GM12892 (cell line): ENCODE measurements at regions not wholly inside any gene's neighbourhood (a gene's known extent, or its start where the extent isn't known, plus 50 kb on each side); places are given as distances from the start of the nearest gene placed in this dataset.
A peak's percentile ranks its signal among the peaks of the same experiment; 100 is the strongest.

Source experiments
- DNase-seq: peaks from one replicate; pipeline ENCODE4 v3.0.0; 2011; ENCODE audit not compliant: insufficient read length
- FAIRE-seq: peaks from 2 replicates; lab custom pipeline; 2011; peaks lifted over from hg19 to GRCh38; lab: Jason Lieb, UNC
- POLR2A ChIP-seq: IDR thresholded peaks from 2 replicates; pipeline ENCODE4 v1.6.1; 2011; ENCODE audit warnings: low read depth, low read length, control low read depth
- POLR2AphosphoS5 ChIP-seq: IDR thresholded peaks from 2 replicates; pipeline ENCODE4 v1.6.1; 2011; ENCODE audit warnings: low read depth, low read length, control low read depth
- TAF1 ChIP-seq: IDR thresholded peaks from 2 replicates; pipeline ENCODE4 v1.6.1; 2011; ENCODE audit warnings: low read depth, mild to moderate bottlenecking, control low read depth, low read length, borderline replicate concordance

DNA sequence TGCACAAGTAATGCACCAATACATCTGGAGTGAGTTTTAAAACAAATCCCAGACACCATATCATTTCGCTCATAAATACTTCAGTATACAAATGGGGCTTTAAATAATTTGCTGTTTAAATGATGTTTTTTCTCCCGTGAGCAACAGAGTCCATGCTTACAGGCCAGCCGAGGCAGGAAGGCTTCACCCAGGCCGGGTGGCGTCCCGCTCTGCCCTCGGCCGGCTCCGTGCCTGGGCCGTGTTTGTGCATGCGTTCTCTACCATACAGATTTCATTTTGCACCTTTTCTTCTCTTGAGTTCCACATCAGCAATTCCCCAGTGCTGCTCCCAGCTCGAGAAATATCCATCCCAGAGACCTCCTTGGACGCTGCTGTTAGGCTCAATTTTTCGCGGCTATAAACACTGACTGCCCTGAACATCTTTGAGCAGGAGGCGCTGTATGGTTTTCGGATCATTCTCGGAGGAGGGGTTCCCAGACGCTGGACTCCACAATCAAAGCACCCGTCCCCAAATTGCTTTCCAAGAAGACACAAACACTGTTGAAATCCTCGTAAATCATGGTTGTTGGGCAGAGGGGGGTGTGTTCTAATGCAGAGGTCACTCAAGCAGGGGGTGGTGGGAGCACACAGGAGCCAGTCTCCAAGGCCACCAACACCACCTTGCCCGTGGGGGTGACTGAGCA is 91.6 kb downstream of the MICALL2 start:
- FAIRE-seq: no peak
- no peak for TF ChIP-seq TAF1
- no peak for TF ChIP-seq POLR2A
- no peak for TF ChIP-seq POLR2AphosphoS5
- no peak for DNase-seq

DNA sequence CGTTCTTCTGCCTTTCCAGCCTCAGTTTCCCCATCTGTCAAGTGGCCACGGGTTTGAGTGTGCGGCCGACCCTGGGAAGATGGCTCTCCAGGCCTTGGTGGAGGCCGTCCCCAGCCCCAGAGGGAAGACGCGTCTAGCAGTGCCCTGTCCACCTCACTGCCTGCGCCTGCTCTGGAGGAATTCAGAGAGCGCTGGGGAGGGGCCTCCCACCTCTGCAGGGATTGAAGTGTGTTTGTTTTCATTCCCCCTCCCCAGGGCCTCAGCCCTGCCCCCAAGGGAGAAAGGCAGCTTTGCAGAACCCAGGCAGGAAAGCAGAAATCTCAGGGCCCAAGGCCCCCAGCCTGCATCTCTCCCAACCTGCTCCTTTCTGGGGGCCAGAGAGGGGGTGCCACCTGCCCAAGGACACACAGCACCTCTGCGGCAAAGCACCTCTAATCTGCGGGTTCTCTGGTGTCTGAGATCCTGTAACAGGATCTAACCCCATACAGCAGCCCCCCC is 91.0 kb downstream of the MICALL2 start:
- FAIRE-seq (no peak), DNase-seq (no peak)
- TF ChIP-seq POLR2AphosphoS5: no peak
- TF ChIP-seq POLR2A: no peak
- no peak for TF ChIP-seq TAF1

DNA sequence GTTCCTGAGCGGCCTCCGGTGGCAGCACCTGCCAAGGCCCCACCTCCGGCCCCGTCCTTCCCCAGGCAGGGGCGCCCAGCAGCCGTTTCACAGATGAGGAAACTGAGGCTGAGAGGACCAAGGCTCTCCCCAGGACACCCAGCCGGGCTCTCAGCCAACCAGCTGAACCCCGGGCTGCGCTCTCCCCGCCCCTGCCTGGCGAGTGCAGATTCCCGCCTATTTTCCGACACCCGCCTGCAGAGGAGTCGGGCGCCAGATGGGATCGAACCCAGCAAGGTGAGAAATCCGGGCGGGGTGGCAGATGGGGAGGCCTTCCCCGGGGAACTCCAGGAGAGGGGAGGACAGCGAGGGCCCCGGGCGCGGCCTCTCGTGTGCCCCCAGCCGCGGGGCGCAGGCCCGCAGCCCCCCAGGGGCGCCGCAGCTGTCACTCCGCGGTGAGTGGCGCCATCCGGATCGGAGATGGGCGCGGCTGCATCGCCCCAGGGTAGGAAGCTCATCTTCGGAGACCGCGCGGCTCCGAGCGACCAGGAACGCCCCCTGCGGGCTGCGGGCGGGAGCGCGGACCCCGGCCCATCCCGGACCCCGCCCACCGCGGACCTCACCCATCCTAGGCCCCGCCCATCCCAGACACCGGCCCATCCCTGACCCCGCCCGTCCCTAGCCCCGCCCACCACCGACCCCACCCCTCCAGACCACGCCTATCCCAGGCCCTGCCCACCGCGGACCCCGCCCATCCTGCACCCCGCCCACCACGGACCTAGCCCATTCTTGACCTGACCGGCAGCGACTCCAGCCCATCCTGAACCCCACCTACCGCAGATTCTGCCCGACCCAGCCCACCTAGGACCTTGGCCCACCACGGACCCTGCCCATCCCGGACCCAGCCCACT is 90.3 kb downstream of the MICALL2 start:
- no peak for FAIRE-seq
- TF ChIP-seq TAF1 (no peak), POLR2A (no peak), POLR2AphosphoS5 (no peak)
- DNase-seq: peak; percentile 58

DNA sequence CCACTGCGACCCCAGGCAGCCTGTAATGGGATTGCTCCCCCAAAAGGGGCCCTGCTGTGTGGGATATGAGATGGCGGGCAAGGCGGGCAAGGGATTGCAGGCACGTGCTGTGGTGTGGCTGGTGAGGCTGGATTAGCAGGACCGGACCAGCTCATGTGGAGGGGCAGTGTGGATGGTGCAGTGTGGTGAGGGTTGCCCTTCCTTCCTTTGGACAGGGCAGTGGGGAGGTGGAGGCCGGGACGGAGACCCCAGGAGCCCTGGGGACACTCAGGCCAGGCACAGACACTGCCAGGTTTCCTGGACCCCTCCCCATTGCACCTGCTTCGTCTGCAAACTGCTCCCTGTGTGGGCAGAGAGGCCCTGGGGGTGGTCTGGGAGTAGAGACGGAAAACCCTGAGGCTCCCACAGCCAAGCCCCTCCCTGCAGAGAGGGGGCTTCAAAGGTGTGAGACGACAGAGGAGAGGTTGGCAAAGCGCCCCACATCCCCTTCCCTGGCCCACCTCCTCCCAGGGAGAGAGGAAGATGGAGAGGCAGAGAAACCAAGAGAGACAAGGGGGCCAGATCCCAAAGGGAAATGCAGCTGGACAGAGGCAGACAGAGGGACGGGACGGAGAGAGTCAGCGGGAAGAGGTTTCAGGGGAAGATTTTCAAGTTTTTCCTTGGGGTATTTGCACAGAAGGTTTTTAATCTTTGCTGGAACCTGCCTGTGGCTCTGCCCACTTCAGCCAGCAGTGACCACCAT is 89.2 kb downstream of the MICALL2 start:
- DNase-seq (no peak), FAIRE-seq (no peak)
- no peak for TF ChIP-seq POLR2A
- TF ChIP-seq TAF1: no peak
- no peak for TF ChIP-seq POLR2AphosphoS5

DNA sequence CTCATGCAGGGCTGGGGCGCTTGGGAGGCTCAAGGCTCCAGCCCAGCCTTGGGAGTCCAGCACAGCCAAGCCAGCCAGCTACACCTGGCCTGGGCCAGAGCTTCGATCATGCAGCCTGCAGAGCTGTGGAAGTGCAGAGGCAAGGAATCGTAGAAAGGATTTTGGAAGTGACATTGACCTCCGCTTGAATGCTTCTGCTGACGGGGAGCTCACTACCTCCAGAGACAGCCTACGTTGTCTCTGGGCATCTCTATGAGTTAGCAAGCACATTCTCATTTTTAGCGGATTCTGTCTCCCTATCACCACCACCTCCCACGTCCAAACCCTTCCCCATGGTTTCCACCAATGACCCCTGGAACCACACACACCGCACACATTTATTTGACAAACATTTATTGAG is 88.5 kb downstream of the MICALL2 start:
- DNase-seq (no peak), FAIRE-seq (no peak)
- TF ChIP-seq POLR2AphosphoS5 (no peak), TAF1 (no peak), POLR2A (no peak)

DNA sequence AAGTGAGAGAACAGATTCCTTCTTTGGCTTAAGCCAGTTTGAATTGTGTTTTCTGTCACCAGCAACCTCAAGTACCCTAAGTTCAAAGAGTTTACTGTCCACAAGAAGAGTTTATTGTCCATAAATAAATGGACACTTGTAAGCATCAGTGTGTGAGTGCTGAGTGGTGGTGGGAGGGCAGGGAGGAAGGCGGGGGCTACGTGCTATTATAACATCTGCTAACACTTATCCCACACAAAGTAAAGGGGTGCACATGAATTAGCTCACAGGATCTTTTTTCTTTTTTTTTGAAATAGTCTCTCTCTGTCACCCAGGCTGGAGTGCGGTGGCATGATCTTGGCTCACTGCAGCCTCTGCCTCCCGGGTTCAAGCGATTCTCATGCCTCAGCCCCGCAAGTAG is 87.2 kb downstream of the MICALL2 start:
- no peak for TF ChIP-seq TAF1
- TF ChIP-seq POLR2AphosphoS5: no peak
- TF ChIP-seq POLR2A: no peak
- no peak for FAIRE-seq

DNA sequence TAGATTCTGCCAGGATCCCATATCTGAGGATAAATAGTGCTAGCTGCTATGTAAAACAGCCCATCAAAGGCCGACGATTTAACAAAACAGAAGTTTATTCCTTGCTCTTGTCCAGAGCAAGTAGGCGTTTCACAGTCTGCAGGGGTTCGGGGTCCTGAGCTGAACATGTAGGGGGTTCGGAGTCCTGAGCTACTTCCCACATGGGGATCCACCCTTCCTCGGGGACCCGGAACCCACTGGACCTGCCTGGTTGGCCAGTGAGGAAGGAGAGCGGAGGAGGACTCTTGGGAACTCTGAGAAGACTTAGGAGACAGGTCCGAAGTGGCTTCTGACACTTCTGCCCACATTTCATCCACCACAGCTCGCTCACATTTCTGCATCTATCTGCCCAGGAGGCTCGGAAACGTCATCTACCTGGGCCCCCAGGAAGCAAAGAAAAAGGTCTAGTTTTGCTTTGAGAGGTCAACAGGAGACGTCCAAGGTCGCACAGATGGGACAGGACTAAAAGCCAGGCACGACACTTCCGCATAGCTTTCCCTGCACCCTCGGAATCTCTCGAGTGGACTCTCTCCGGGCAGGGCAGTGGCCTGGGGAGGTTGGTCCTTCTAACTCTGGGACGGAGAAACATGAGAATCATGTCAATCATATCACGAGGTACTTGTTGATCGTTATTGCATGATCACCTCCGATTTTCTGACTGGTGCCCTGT is 86.4 kb downstream of the MICALL2 start:
- TF ChIP-seq TAF1 (no peak), POLR2AphosphoS5 (no peak), POLR2A (no peak)
- no peak for FAIRE-seq
- no peak for DNase-seq

More for the DNA sequence above, 87.2 kb downstream of the MICALL2 start:
- no peak for DNase-seq

DNA sequence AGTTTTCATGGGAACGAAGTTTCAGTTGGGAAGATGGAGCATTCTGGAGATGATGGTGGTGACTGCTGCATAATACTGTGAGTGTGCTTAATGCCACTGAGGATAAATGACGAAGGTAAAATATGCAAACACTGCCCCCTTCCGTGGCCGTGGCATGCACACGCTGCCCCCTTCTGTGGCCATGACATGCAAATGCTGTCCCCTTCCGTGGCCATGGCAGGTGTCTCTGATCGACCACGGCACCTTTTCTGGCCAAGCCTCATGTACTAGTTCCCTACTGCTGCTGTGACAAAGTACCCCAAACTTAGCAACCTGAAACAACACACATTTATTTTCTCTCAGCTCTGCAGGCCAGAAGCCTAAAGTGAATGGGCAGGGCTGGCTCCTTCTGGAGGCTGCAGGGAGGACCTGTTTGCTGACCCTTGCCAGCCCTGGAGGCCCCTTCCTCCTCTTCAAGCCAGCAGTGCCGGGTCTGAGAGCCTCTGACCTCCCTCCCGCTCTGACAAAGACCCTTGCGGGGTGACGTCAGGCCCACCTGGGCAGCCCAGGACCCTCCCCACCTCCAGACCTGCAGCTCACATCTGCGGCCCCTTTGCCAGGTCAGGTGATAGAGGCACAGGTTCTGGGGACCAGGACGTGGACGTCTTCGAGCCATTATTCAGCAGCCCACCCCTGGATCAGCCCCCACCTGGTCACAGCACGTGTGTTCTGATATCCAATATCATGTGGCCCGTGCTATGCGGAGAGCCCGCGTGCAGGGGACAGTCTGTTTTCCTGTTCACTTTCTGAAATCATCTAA is 82.0 kb downstream of the MICALL2 start:
- DNase-seq: no peak
- FAIRE-seq: no peak
- TF ChIP-seq POLR2A (no peak), POLR2AphosphoS5 (no peak), TAF1 (no peak)

DNA sequence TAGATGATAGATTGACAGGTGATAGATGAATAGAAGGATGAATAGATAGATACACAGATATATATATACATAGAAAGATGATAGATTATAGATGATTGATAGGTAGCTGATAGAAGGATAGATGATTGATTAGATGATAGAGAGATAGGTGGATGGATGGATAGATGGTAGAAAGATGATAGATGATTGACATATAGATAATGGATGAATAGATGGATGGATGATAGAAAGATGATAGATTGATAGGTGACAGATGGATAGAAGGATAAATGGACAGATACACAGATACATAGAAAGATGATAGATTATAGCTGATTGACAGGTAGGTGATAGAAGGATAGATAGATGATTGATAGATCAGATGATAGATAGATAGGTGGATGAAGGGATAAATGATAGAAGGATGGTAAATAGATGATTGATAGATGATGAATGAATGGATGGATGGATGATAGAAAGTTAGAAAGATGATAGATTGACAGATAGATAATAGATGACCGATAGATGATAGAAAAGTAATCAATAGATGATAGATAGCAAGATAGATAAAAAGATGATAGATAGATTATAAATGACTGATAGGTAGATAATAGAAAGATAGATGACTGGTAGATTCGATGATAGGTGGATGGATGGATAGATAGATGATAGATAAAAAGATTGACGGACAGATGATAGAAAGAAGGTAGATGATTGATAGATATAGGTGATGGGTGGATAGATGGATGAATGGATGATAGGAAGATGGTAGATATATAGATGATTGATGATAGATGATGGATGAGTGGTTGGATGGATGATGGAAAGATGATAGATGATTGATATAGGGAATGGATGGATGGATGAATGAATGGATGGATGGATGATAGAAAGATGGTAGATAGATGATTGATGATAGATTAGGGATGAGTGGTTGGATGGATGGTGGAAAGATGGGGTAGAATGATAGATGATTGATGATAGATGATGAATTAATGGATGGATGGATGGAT is 80.4 kb downstream of the MICALL2 start:
- TF ChIP-seq TAF1 (no peak), POLR2AphosphoS5 (no peak), POLR2A (no peak)
- no peak for DNase-seq
- no peak for FAIRE-seq
